WTC11 (cell line): ENCODE measurements at regions not wholly inside any gene's neighbourhood (a gene's known extent, or its start where the extent isn't known, plus 50 kb on each side); places are given as distances from the start of the nearest gene placed in this dataset.

Experiments used
- ARID4B ChIP-seq: sonication (generic); formaldehyde crosslinking; IDR thresholded peaks from 2 replicates; pipeline ENCODE4 v1.8.0; 2023; ENCODE audit warnings: missing genetic modification reagents, mild to moderate bottlenecking, borderline replicate concordance
- ATF3 ChIP-seq: sonication (generic); formaldehyde crosslinking; conservative IDR thresholded peaks from 2 replicates; pipeline ENCODE4 v1.8.1; 2022; ENCODE audit warnings: mild to moderate bottlenecking, missing genetic modification reagents
- CTCF ChIP-seq: fragments of 200-600 bp; IDR thresholded peaks from 2 replicates; pipeline ENCODE4 v1.8.0; 2022; ENCODE audit warnings: antibody characterized with exemption
- SMAD3 ChIP-seq: sonication (generic); formaldehyde crosslinking; IDR thresholded peaks from 2 replicates; pipeline ENCODE4 v1.8.0; 2022; ENCODE audit warnings: missing genetic modification reagents, mild to moderate bottlenecking, borderline replicate concordance
- ZNF121 ChIP-seq: sonication (generic); formaldehyde crosslinking; IDR thresholded peaks from 2 replicates; pipeline ENCODE4 v1.8.0; 2023; ENCODE audit warnings: missing genetic modification reagents
- ZNF423 ChIP-seq: fragments of 250-450 bp; sonication (Bioruptor Pico); IDR thresholded peaks from 2 replicates; pipeline ENCODE4 v2.1.2; 2022; ENCODE audit warnings: mild to moderate bottlenecking, moderate library complexity

GRCh38 chr5:73233053-73233460 lies 60.1 kb downstream of the TMEM174 start:
- TF ChIP-seq ZNF121 (CRISPR knock-in tag) = no peak
- no peak for TF ChIP-seq ZNF423 (CRISPR knock-in tag)
- TF ChIP-seq ARID4B (CRISPR knock-in tag) = no peak
- no peak for TF ChIP-seq ATF3
- no peak for TF ChIP-seq CTCF
- TF ChIP-seq SMAD3 = no peak
